Left lung (tissue), 4 donors: ENCODE measurements at regions not wholly inside any gene's neighbourhood (a gene's known extent, or its start where the extent isn't known, plus 50 kb on each side); places are given as distances from the start of the nearest gene placed in this dataset.

Experiments
- ATAC-seq: fragments of 200-7000 bp; cut with Tn5 transposase; one replicate; pipeline ENCODE4 v1.9.1; 2020; ENCODE audit warnings: moderate library complexity
- DNase-seq, 4 donors: peaks; one replicate each; pipeline ENCODE4 v3.0.0-alpha.2; 2013 to 2020
- H3K27ac ChIP-seq, 2 donors: fragments of 200-600 bp; sonication (generic) in 1 of 2; one replicate each; pipeline versions ENCODE4 v1.5.0 to v1.8.0; 2020 to 2021
- H3K27me3 ChIP-seq, 2 donors: fragments of 200-600 bp; sonication (generic) in 1 of 2; one replicate each; pipeline versions ENCODE4 v1.5.0 to v1.8.0; 2020 to 2021
- H3K36me3 ChIP-seq, 2 donors: fragments of 200-600 bp; sonication (generic) in 1 of 2; one replicate each; pipeline versions ENCODE4 v1.5.0 to v1.8.0; 2020 to 2021
- H3K4me1 ChIP-seq, 2 donors: fragments of 200-600 bp; one replicate each; pipeline ENCODE4 v1.8.0; 2021
- H3K4me3 ChIP-seq, 2 donors: fragments of 200-600 bp; sonication (generic) in 1 of 2; one replicate each; pipeline versions ENCODE4 v1.5.0 to v1.8.0; 2020 to 2021; ENCODE audit warnings: mild to moderate bottlenecking in 1 of 2
- H3K9me3 ChIP-seq, 2 donors: fragments of 200-600 bp; sonication (generic) in 1 of 2; one replicate each; pipeline versions ENCODE4 v1.5.0 to v1.8.0; 2020 to 2021
- CTCF ChIP-seq, 2 donors: fragments of 200-600 bp; sonication (generic) in 1 of 2; IDR thresholded peaks; one replicate each; pipeline versions ENCODE4 v1.5.0 to v1.8.0; 2021; ENCODE audit warnings: antibody characterized with exemption in 2 of 2
- intact Hi-C, 2 donors: fragments of 100-400 bp; cut with DNase I; formaldehyde crosslinking; loops; one replicate each; pipeline versions ENCODE4 v1.11.2 to v1.14.2; 2022
- donor health status: DM: no; HTN: yes; CAD: no.
- donor health status: DM: no; HTN: no; CAD: no.

GRCh38 chr2:65921116-65921515 is 488.7 kb upstream of the SPRED2 start:
- Histone ChIP-seq H3K9me3 (no peaks in the 10 kb centered on the region), H3K4me3 (no peak overlapping the region), H3K4me1 (peaks cover 0 to 16% of the 10 kb centered on the region in 2 donors), H3K27me3 (no peaks in the 10 kb centered on the region), H3K36me3 (no peaks in the 10 kb centered on the region), H3K27ac (no peak overlapping the region)
- DNase-seq, result no peak
- no peak for TF ChIP-seq CTCF (IDR thresholded peaks at IDR 0.05)
- ATAC-seq, result no peak
- intact Hi-C loops, result no loop called here

- Histone ChIP-seq H3K27ac (no peak overlapping the region), H3K36me3 (no peaks in the 10 kb centered on the region), H3K27me3 (no peaks in the 10 kb centered on the region), H3K9me3 (no peaks in the 10 kb centered on the region), H3K4me1 (peaks cover 0 to 16% of the 10 kb centered on the region in 2 donors), H3K4me3 (no peak overlapping the region)
- intact Hi-C loops, result no loop called here
- DNase-seq (no peak), ATAC-seq (peak; percentile 70)
- no peak for TF ChIP-seq CTCF (IDR thresholded peaks at IDR 0.05)
Observed at GRCh38 chr2:65920659-65921058, 488.3 kb upstream of the SPRED2 start.

- ATAC-seq (no peak), DNase-seq (no peak)
- Histone ChIP-seq H3K4me3 (no peak overlapping the region), H3K4me1 (peaks cover 0 to 16% of the 10 kb centered on the region in 2 donors), H3K27ac (no peak overlapping the region), H3K36me3 (no peaks in the 10 kb centered on the region), H3K9me3 (no peaks in the 10 kb centered on the region), H3K27me3 (no peaks in the 10 kb centered on the region)
- intact Hi-C loops, result no loop called here
- TF ChIP-seq CTCF (IDR thresholded peaks at IDR 0.05), result no peak
Observed at GRCh38 chr2:65919550-65920188, 487.3 kb upstream of the SPRED2 start.

GRCh38 chr2:65918760-65919187 is 486.4 kb upstream of the SPRED2 start:
- no peak for DNase-seq
- Histone ChIP-seq H3K4me1 (peaks cover 0 to 16% of the 10 kb centered on the region in 2 donors), H3K36me3 (no peaks in the 10 kb centered on the region), H3K9me3 (no peaks in the 10 kb centered on the region), H3K27ac (no peak overlapping the region), H3K4me3 (no peak overlapping the region), H3K27me3 (no peaks in the 10 kb centered on the region)
- no peak for ATAC-seq
- no peak for TF ChIP-seq CTCF (IDR thresholded peaks at IDR 0.05)
- intact Hi-C loops, result no loop called here

- peaks cover 0 to 10% of the 10 kb centered on the region in 2 donors for H3K4me1 ChIP-seq
- ATAC-seq (no peak), DNase-seq (no peak)
- no peaks in the 10 kb centered on the region for H3K27me3 ChIP-seq
- no peak overlapping the region for H3K4me3 ChIP-seq
- intact Hi-C loops, result no loop called here
- no peaks in the 10 kb centered on the region for H3K36me3 ChIP-seq
- no peak for TF ChIP-seq CTCF (IDR thresholded peaks at IDR 0.05)
- H3K9me3 ChIP-seq, result no peaks in the 10 kb centered on the region
- no peak overlapping the region for H3K27ac ChIP-seq
Observed at GRCh38 chr2:65917986-65918385, 485.6 kb upstream of the SPRED2 start.
